Dermis blood vessel endothelial cell (primary cell): ENCODE measurements at regions not wholly inside any gene's neighbourhood (a gene's known extent, or its start where the extent isn't known, plus 50 kb on each side); places are given as distances from the start of the nearest gene placed in this dataset.
"Not testable (repeated sequence)": the region's sequence is repeated elsewhere in the genome, so short reads cannot be mapped to it uniquely, and the experiment has no call there.

Experiments used
- DNase-seq: peaks from one replicate; pipeline ENCODE4 v3.0.0; 2010

DNA sequence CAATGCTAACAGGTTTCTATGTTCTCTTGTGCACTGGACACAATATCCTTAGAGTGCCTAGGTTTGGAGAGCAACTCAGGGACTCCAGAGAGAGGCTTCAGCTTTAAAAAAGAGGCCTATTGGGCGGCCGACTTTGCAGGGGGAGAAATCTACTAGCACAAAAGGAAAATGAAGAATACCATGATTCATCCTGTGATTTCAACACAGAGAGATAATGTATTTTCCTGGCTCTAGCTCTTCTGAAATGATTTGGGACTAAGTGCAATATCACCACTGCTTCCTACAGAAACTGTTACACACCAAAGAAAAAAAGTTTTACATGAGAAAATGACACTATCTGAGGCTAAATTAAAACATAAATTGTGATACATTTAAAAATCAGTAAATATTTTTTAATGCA lies 146.1 kb upstream of the TSLP start:
- DNase-seq, result no peak

DNA sequence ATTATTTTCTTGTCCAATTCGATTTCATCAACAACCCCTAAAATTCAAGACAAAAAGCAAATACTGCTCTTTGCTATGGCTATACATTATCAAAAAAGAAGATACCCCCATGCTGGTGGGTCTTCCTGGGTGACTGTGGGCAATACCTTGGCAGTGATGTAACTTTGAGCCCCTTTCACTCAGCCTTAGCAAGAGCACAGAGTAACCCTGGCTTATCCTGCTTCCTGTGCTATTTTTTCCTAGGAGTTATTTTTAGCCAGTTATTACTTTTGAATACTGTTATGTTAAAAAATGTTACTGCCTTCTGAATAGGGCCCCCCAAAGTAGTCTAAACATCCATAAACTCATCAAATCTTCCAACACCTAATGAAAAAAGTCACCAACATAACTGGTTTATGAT lies 145.6 kb upstream of the TSLP start:
- DNase-seq, result no peak

DNA sequence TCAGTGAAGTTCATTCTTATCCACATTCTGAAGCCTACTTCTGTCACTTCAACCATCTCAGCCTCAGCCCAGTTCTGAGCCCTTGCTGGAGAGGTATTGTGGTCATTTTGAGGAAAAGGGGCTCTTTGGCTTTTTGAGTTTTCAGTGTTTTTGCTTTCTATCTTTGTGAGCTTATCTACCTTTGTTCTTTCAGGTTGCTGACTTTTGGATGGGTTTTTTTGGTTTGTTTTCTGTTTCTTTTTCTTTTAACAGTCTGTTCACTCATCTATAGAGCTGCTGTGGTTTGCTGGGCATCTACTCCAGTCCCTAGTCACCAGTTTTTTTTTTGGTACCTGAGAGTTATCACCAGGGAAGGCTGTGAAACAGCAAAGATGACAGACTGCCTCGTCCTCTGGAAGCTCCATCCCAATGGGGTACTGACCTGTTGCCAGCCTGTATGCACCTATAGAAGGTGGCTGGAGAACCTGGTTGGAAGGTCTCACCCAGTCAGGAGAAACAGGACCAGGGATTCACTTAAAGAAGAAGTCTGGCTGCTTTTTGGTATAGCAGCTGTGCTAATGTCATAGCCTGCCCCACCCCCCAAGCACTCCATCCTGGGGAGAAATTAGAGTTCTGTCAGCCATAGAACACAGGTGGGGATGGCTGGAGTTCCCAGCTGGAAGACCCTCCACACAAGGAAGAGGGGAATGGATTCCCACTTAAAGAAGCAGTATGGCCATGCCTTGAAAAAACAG lies 138.6 kb upstream of the TSLP start:
- no peak for DNase-seq

DNA sequence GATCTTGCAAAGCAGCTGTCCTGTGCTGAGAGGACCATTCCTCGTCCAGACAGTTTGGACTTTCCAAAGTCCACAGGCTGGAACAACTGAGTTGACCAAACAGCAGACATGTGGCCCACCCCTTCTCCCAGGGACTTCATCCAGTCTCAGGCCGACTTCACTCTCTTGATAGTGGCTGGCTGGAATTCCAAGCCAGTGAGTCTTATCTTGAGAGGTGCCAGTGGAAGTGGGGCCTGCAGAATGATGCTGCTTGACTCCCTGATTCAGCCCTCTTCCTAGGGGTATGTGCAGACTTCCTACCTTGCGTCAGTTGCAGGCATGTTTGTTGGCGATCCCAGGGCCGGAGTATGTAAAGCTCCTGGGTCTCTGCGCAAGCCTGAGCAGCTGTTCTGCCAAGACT lies 131.4 kb upstream of the TSLP start:
- no peak for DNase-seq

DNA sequence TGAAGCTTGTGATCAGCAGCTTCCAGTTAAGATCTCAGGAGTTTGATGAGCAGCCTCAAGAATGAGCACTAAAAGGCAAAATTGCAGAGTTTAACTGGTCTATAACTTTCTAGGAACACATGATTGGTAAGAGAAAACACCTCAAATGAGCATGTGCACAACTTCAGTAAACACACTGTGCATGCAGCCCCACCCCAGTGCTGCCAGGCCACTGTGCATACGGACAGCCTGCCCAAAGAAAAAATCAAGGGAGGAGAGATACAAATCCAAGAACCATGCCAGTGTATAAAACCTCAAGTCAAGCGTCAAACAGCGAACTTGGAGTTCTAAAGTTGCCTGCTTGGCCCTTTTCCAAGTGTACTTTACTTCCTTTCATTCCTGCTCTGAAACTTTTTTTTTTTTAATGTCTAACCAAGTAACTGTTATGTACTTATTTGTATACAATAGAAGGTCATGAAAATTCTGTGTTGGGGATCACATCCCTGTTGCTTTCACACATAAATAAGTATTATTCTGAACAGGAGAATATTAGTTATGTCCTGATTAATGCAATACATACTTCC lies 125.6 kb upstream of the TSLP start:
- no peak for DNase-seq

DNA sequence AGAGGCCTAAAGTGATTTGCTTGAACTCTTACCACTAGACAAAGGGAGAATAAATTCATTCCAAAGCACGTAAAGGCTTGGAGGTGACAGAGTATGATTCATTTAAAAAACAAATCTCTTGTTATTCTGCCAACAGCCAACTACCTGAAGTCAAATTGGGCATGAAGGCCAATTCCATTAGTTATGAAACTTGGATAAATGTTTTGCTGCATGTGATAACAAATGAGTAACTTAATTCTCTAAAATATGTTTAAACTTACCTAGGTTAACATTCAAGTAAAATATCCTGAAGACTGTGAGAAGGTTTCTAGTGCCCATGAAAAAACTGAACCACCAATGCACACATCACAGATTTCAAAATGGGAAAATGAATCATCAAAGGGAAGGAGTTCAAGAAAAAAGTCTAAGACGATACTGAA lies 120.1 kb upstream of the TSLP start:
- DNase-seq, result no peak

DNA sequence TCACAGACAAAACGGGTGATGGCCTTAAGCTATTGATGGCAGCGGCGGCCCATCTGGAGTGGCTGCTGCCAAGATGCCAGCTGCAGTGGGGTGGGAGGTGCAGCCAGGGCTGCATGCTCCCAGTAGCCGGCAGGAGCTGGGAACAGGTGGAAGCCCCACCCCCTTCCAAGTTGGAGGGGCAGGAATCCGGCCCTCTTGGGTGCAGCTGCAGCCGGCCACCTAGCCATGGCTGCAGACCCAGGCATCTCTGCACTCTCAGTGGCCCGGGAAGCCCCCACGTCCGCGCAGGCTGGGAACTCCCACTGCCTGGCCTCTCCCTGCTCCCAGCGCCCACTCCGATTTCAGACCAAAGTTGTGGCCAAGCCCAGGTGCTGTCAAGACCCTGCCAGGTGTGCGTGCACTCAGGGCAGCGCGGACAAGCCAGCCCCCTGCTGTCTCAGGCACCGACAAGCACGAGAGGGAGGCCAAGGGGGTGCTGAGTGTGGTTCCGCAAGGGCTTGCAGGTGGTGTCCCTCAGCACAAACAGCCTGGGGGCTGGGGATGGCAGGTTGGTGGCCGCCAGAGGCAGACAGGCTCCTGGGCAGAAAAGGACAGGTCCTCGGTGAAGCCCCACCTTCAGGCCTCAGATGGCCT lies 115.1 kb upstream of the TSLP start:
- DNase-seq, result no peak

DNA sequence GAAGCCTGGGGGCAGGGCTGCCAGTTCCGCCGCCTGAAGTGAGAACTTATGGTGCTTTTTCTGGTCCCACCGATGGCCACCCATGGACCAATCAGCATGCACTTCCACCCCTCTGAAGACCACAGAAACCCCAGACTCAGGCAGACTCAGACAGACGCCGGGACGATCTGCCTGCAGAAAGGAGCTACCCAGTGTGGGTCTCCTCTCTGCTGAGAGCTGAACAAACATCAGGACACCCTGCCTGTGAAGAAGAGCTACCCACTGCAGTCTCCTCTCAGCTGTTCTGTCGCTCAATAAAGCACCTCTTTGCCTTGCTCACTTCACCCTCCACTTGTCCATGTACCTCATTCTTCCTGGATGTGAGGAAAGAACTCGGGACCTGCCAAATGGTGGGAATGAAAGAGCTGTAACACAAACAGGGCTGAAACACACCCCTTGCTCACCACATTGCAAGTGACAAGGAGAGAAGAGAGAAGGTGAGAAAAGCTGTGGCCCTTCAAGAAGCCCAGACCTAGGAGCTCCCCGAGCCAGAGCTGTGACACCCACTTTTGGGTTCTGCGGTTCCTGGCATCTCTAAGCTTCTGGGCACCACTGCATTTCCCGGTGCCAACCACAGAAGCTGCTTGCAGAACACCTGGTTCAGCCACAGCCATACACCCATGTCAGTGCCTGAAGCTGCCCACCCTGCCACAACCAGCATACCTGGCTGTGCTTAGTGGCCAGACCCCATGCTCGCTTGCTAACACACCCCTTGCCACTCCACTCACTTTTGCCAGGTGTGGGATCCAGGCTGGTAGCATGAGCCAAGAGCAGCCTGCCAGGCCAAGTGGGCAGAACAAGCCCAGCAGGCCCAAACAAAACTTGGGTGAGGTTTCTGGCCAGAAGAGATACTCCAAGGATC lies 114.3 kb upstream of the TSLP start:
- no peak for DNase-seq

DNA sequence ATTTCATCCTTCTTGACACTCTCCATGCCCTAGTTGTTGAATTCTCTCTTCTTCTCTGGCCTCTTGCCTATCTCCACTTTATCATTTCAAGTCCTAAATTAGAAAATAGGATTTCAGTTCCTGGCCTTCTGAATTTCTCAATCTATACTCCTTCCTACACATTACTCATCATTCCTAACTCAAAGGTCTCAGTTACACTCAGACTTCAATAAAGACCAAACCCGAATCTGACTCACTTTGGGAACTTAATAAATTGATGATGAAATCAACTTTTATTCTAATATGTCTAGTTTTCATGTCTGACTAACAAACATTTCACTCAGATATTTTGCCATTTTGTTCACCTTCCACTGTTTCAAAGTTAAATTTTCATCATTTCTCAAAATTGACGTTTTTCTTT lies 113.6 kb upstream of the TSLP start:
- no peak for DNase-seq

DNA sequence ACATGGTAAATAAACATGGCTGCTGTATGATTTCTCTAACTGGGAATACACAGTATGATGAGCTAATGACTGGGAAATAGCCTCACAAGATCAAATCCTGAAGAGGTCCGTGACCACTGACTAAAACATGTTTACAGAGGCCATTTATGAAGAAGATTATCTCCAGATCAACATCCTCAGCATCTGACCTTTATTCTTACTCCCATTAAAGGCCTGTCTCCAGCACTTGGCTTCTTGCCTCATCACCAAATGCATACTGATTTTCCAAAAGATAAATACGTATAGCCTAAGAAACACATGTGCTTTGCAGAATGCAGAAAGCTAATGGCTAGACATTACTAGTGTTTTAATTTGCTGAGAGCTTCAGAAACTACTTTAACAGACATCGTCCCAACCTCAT lies 108.0 kb upstream of the TSLP start:
- no peak for DNase-seq

DNA sequence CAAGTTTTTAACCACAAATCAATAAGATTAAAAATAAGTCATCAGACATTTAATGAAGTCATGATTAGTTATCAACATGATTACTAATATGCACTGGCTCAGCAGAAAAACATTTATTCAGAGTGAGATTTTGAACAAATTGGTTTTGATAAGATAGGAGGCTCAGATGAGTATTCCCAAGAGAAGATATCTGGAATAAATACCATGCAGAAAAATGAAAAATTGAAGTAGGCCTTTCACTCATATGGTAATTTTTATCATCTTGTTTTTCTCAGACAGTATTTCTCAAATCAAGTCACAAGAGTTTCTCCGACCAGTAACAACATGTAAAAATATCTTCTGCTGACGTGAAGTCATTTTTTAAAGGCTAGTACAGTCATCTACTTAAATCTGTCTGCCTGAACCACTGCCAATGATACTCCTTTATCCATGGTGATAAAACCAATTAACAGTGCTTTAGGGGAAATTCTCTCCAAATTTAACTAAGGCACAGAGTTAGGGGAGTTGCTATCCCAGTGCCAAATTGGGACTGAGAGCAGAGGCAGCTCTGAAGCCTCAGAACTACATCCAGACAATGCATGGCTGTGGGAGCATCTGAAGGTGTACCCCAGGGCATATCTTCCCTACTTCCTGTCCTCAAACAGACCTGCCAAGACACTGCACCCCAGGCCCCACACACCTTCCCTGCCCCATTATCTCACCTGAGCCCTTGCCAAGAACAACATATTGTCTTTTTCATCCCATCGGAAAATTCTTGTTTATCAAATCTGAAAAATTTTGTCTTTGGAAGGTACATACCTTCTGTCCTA lies 105.5 kb upstream of the TSLP start:
- no peak for DNase-seq

DNA sequence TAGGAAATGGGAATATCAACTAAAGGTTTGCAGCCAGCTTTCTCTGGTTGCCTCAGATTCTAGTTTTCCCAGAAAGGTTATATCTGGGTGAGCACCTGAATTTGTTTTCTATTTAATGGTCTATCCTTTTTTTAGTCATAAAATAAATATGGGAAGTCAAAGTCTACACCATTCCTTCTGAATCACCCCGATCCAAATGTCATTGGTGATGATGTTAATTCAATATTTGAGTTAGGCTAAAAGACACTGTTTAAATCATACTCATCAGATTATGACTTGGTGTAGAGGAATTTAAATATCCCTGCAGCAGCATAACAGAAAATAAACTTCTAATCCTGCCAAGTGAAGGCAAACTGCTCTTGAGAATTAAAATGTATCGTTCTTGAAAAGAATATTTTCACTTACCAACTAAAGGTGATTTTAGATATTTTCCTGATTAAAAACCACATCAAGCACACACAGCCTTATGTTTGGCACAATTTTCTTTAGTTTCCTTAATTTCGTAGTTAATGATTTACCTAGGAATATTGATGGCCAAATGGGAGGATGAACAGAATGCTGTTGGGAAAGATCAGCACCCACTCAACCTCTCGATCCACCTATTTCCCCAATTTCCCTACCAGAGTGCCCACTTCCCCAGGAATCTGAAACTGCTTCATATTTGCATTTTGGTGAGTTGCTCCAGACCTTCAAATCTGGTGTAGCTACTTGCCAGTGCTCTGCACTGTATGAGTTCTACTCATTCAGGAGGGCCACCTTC lies 103.1 kb upstream of the TSLP start:
- DNase-seq, result no peak

DNA sequence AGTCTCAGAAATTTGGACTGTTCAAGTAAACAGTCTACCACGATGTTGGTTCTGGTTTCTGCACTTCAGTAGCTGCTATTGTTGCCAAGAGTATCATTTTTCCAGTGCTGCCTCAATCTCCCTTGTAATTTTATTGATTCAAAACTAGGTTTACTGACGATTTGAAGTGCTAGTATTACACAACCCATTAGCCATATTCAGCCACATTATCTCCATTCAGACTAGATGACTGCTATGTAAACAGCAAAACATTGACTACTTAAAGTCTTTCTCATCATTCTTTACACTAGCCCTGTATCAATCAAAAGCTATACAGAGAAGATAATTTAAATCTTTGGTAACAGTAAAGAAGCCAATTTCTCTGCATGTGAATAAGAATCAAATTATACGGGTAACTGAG lies 102.0 kb upstream of the TSLP start:
- DNase-seq, result no peak

DNA sequence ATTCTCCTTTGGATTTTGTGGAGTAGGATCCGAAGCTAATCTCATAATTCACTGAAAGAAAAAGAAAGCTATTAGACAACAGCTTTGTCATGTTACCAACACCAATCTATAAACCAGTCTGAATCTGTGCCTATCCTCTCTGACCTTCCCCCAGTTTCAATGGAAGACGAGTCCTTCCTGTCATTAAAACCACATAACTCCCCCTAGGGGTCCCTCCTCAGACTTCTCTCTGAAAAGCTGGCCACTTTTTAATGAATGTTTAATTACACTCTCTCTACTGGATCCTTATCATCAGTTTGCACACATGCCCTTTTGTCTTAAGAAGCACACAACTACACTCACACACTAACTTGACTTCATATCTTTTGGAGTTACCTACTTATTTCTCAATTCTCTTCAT lies 98.0 kb upstream of the TSLP start:
- DNase-seq, result no peak

DNA sequence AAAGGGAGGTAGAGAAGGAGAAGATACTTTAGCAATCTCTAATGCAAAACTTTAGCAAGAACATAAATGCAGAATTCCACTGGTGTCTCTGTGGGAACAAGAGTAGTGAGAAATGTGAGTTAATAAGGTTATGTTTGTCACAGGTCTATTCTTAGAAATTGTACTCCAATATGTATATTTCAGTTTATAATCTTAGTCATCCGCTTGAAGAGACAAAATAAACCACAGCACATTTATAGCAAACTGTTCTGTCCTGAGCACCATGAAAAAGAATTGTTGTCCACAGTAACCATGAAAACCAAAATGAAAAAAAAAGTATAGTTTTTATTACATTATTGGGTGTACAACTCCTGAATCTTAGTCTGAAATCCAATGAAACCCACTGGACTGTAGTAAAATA lies 93.6 kb upstream of the TSLP start:
- no peak for DNase-seq

DNA sequence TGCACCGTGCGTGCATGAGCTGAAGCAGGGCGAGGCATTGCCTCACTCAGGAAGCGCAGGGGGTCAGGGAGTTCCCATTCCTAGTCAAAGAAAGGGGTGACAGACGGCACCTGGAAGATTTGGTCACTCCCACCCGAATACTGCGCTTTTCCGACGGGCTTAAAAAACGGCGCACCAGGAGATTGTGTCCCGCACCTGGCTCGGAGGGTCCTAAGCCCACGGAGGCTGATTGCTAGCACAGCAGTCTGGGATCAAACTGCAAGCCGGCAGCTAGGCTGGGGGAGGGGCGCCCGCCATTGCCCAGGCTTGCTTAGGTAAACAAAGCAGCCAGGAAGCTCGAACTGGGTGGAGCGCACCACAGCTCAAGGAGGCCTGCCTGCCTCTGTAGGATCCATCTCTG lies 85.6 kb upstream of the TSLP start:
- not testable (repeated sequence) for DNase-seq

DNA sequence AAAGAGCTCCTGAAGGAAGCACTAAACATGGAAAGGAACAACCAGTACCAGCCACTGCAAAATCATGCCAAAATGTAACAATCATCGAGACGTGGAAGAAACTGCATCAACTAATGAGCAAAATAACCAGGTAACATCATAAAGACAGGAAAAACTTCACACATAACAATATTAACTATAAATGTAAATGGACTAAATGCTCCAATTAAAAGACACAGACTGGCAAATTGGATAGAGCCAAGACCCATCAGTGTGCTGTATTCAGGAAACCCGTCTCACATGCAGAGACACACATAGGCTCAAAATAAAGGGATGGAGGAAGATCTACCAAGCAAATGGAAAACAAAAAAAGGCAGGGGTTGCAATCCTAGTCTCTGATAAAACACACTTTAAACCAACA lies 83.9 kb upstream of the TSLP start:
- not testable (repeated sequence) for DNase-seq

DNA sequence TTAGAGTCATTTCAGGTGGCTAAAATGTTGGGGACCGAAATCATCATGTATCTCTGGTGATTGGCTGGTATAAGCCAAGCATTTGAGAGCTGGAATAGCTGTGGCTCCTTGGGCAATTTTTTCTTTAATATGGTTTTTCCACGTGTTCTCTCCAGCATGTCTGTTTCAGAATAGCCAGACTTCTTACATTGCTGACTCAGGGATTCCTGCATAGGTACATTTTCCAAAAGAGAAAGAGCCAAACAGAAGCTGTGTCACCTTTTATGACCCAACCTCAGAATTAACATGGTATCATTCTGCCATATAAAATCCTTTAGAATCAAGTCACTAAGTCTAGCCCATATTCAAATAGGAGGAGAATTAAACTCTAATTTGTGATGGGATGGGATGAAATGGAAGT lies 74.8 kb upstream of the TSLP start:
- DNase-seq, result no peak

DNA sequence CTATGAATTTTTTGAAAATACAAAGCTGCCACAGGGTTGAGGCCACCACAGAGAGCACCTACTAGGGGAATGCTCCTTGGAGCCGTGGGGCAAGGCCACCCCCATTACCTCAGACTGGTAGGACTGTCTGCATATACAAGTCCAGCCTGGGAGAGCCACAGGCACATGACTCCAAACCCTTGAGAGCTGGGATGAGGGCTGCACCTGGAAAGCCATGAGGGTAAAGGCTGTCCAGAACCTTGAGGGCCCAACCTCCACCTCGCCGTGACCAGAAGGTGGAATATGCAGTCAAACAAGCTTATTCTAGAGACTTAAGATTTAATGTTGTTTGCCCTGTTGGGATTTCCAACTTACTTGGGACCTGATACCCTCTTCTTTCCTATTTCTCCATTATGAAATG lies 69.5 kb upstream of the TSLP start:
- DNase-seq, result no peak

DNA sequence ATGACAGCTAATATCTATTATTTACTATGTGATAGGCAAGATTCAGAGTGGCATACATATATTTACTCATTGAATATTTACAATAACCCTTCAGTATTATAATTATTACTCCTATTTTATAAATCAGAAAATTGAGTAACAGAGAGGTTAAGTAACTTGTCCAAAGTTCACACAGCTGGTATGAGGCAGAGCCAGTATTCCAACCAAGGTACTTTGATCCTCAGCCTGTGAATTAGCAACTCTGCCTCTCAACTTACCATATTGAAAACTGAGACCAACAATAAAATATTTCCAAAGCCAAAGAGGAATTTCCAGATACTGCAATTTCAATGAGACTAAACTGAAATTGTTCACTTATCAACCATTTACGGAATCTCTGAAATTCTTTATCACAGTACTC lies 67.9 kb upstream of the TSLP start:
- DNase-seq, result no peak

DNA sequence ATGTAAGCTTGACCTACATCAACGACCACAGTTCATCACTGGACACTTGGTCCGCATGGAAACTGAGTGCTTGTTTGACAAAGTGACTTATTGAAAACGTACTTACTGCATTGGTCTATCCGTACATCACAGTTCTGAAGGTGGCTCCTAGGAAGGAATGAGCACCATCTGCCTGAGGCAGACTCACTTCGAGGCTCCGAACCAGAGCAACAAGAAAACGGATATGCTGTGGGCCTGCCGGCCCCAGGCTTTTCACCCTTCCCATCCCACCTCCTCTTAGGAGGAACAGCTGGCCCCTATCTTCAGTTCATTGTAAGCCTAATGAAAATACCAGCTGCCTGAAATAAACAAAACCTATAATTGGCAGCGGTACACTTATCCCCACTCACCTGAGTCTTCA lies 67.2 kb upstream of the TSLP start:
- no peak for DNase-seq

DNA sequence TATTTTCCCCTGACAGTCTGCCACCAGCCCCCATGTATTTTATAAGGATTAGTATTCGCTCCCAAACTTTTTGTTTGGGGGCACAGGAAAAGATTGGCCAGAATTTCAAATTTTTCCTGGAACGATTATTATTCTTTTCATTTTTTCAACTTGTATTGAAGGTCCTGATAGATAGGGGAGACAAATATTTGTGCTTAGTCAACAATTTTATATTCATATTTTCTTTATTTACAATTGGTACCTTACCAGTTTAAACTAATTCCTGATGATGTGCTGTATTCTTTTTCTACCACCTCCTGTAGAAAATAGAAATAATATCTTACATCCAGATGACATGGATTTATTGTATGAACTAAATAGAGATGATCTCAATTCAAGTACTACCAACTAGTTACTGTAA lies 60.7 kb upstream of the TSLP start:
- no peak for DNase-seq
